HG02678 (cell line): ENCODE measurements at regions not wholly inside any gene's neighbourhood (a gene's known extent, or its start where the extent isn't known, plus 50 kb on each side); places are given as distances from the start of the nearest gene placed in this dataset.

Source experiments
- ATAC-seq: cut with Tn5 transposase; IDR thresholded peaks from one replicate; pipeline ENCODE4 v1.9.1; 2021; ENCODE audit warnings: mild to moderate bottlenecking, moderate library complexity; ENCODE audit not compliant: unreplicated experiment

GRCh38 chr5:117204926-117205869, 630.6 kb upstream of the SEMA6A start:
- no peak for ATAC-seq

GRCh38 chr5:117204404-117204803, 629.8 kb upstream of the SEMA6A start:
- ATAC-seq: no peak

- no peak for ATAC-seq
These were observed 629.0 kb upstream of the SEMA6A start for GRCh38 chr5:117203584-117203983.

- ATAC-seq: no peak
These were observed 626.4 kb upstream of the SEMA6A start for GRCh38 chr5:117201001-117201400.

GRCh38 chr5:117195076-117195475, 620.5 kb upstream of the SEMA6A start:
- no peak for ATAC-seq

- no peak for ATAC-seq
These were observed 616.6 kb upstream of the SEMA6A start for GRCh38 chr5:117191251-117191650.

GRCh38 chr5:117189784-117190183, 615.2 kb upstream of the SEMA6A start:
- no peak for ATAC-seq

- ATAC-seq: no peak
These were observed 613.6 kb upstream of the SEMA6A start for GRCh38 chr5:117188211-117188610.

- ATAC-seq: no peak
These were observed 612.1 kb upstream of the SEMA6A start for GRCh38 chr5:117186751-117187150.

GRCh38 chr5:117183326-117183725, 608.7 kb upstream of the SEMA6A start:
- no peak for ATAC-seq

- no peak for ATAC-seq
These were observed 607.5 kb upstream of the SEMA6A start for GRCh38 chr5:117182104-117182503.

- ATAC-seq: no peak
These were observed 602.7 kb upstream of the SEMA6A start for GRCh38 chr5:117177302-117177701.

GRCh38 chr5:117165068-117165467, 590.4 kb upstream of the SEMA6A start:
- no peak for ATAC-seq

- no peak for ATAC-seq
These were observed 587.2 kb upstream of the SEMA6A start for GRCh38 chr5:117161718-117162335.

- ATAC-seq: no peak
These were observed 585.8 kb upstream of the SEMA6A start for GRCh38 chr5:117160391-117160790.

- no peak for ATAC-seq
These were observed 574.7 kb upstream of the SEMA6A start for GRCh38 chr5:117149312-117149711.

- no peak for ATAC-seq
These were observed 569.5 kb upstream of the SEMA6A start for GRCh38 chr5:117144086-117144485.

GRCh38 chr5:117143406-117143805, 568.8 kb upstream of the SEMA6A start:
- ATAC-seq: no peak

- ATAC-seq: no peak
These were observed 563.9 kb upstream of the SEMA6A start for GRCh38 chr5:117138523-117138922.

- ATAC-seq: no peak
These were observed 561.2 kb upstream of the SEMA6A start for GRCh38 chr5:117135851-117136250.

- ATAC-seq: no peak
These were observed 558.6 kb upstream of the SEMA6A start for GRCh38 chr5:117133198-117133597.

GRCh38 chr5:117131876-117132275, 557.3 kb upstream of the SEMA6A start:
- no peak for ATAC-seq
